ENCODE measurements at regions not wholly inside any gene's neighbourhood (a gene's known extent, or its start where the extent isn't known, plus 50 kb on each side); places are given as distances from the start of the nearest gene placed in this dataset.

- DNase-seq (ENCODE audit: low read depth), result no peak
Measured at GRCh38 chr4:31947101-31947500, 1226.9 kb downstream of the PCDH7 start.

GRCh38 chr4:31949045-31949444, 1228.9 kb downstream of the PCDH7 start:
- DNase-seq (ENCODE audit: low read depth), result peak; percentile 13

DNA sequence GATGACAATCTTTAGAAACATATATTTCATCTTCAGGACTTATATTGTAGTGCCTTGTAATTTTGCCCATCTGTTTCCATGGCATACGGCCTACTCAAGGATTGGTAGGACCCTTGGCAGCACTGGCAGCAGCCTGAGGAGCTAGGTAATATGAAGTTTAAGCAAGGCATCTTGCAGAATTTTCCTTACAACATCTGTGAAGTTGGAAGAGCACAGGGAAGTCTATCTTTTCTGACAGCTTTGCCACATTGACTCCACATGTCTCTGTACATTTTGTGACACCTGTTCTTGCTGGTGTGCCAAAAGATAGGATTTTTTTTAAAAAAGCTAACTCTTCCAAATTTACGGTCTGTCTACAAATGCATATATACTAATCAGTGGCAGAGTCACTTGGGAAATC, 1235.2 kb downstream of the PCDH7 start:
- no peak for DNase-seq (ENCODE audit: low read depth)

GRCh38 chr4:31959972-31960371, 1239.8 kb downstream of the PCDH7 start:
- DNase-seq (ENCODE audit: low read depth), result no peak

- no peak for DNase-seq (ENCODE audit: low read depth)
Measured at GRCh38 chr4:31964685-31965084, 1244.5 kb downstream of the PCDH7 start.

DNA sequence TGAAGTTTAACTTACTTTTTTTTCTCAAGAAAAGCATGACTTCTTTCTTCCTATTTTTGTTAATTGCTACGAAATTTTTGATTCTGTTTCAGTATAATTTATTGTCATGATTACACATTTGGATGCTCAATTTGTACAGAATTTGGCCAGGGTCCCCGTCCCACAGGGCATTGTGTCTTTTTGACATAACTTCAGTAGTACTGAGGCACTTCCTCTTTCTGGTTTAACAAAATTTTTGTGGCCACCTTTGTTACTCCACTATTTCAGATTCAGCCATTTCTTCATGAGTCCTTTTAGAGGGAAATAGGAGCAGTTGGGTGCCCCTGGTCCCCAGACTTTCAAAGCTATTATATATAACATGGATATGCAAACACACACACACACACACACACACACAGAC, 1248.7 kb downstream of the PCDH7 start:
- DNase-seq (ENCODE audit: low read depth), result no peak

GRCh38 chr4:31974490-31975002, 1254.4 kb downstream of the PCDH7 start:
- DNase-seq (ENCODE audit: low read depth), result no peak

DNA sequence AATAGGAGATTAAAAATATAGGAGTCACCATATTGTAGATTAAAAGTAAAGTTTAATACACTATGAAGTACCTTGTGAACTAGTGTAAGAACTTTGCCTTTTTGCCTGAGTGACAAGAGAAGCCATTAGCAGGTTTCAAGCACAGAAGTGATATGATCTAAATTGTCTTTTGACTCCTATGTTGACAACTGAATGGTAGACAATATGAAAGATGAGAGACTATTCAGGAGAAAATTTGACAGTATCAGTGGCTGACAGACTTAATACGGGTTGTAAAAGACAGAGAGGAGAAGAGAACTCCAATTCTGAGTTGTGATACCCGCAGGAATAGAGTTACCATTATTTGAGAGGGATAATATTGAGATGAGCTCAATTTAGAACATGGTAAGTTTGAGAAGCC, 1259.8 kb downstream of the PCDH7 start:
- no peak for DNase-seq (ENCODE audit: low read depth)

DNA sequence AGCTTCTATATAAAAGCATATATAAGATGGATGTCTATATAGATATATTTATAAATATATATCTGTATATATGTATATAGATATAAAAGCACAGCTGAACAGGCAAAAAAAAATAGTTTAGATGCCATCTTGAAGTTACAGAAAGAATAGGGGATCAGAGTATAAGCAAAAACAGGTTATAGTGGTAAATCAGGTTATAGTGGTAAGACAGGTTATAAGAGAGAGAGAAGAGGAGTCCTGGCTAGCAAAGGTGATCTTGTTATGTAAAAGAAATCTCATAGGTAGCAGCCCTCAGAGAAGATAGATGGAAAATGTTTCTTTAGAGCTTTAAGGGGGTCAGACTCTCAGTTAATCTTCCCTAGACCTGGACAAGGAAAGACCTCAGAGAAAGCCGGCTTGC, 1263.1 kb downstream of the PCDH7 start:
- DNase-seq (ENCODE audit: low read depth), result no peak

- DNase-seq (ENCODE audit: low read depth), result no peak
Measured at GRCh38 chr4:31983677-31984076, 1263.5 kb downstream of the PCDH7 start.

- peak; percentile 2 for DNase-seq (ENCODE audit: low read depth)
Measured at GRCh38 chr4:31984872-31985271, 1264.7 kb downstream of the PCDH7 start.

DNA sequence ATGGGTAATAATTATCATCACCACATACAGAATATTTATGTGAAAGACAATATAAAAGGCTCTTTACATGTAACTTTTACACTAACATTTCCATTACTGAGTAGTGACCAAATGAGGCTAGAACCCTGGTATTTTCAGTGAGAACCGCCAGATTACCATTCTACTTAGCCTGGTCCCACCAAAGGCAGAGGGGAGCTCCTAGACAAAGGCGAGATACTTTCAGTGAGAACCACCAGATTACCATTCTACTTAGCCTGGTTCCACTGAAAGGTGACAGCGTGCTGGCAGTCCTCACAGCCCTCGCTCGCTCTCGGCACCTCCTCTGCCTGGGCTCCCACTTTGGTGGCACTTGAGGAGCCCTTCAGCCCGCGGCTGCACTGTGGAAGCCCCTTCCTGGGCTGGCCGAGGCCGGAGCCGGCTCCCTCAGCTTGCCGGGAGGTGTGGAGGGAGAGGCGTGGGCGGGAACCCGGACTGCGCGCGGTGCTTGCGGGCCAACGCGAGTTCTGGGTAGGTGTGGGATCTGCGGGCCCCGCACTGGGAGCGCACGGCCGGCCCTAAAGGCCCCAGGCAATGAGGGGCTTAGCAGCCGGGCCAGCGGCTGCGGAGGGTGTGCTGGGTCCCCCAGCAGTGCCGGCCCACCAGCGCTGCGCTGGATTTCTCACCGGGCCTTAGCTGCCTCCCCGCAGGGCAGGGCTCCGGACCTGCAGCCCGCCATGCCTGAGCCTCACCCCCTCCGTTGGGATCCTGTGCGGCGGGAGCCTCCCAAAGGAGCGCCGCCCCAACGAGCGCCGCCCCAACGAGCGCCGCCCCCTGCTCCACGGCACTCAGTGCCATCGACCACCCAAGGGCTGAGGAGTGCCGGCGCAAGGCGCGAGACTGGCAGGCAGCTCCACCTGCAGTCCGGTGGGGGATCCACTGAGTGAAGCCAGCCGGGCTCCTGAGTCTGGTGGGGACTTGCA, 1276.1 kb downstream of the PCDH7 start:
- DNase-seq (ENCODE audit: low read depth), result no peak

- no peak for DNase-seq (ENCODE audit: low read depth)
Measured at GRCh38 chr4:31998807-31999206, 1278.6 kb downstream of the PCDH7 start.

- no peak for DNase-seq (ENCODE audit: low read depth)
Measured at GRCh38 chr4:31999848-32000247, 1279.7 kb downstream of the PCDH7 start.

- DNase-seq (ENCODE audit: low read depth), result no peak
Measured at GRCh38 chr4:32000846-32001488, 1280.8 kb downstream of the PCDH7 start.

GRCh38 chr4:32002037-32002747, 1282.0 kb downstream of the PCDH7 start:
- DNase-seq (ENCODE audit: low read depth), result no peak

GRCh38 chr4:32003548-32003947, 1283.4 kb downstream of the PCDH7 start:
- DNase-seq (ENCODE audit: low read depth), result no peak

DNA sequence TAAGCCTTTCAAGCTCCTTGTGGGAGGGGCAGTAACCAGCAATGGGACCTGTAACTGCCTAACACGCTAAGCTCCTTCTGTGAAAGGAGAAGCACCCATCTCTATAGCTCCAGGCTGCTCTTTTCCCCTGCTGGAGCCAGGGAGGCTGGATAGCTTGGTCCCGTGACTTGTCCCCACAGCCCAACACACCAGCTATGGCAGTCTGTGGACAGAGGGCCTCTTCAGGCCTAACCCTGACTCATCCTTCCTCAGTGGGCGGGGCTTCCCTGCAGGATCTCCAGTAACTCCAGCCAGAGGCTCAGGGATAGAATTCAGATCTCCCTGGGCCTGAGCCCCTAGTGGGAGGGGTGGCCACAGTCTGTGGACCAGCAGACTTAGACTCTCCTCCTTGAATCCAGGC, 1290.1 kb downstream of the PCDH7 start:
- peak; percentile 6 for DNase-seq (ENCODE audit: low read depth)

- DNase-seq (ENCODE audit: low read depth), result peak; percentile 18
Measured at GRCh38 chr4:32022071-32022470, 1301.9 kb downstream of the PCDH7 start.

- peak; percentile 28 for DNase-seq (ENCODE audit: low read depth)
Measured at GRCh38 chr4:32025851-32026459, 1305.8 kb downstream of the PCDH7 start.

GRCh38 chr4:32030406-32030805, 1310.2 kb downstream of the PCDH7 start:
- no peak for DNase-seq (ENCODE audit: low read depth)

GRCh38 chr4:32031026-32031425, 1310.9 kb downstream of the PCDH7 start:
- DNase-seq (ENCODE audit: low read depth), result no peak
